HG03064 (cell line): ENCODE measurements at regions not wholly inside any gene's neighbourhood (a gene's known extent, or its start where the extent isn't known, plus 50 kb on each side); places are given as distances from the start of the nearest gene placed in this dataset.

Experiments
- ATAC-seq: cut with Tn5 transposase; IDR thresholded peaks from one replicate; pipeline ENCODE4 v1.9.1; 2021; ENCODE audit warnings: low read depth; ENCODE audit not compliant: unreplicated experiment

DNA sequence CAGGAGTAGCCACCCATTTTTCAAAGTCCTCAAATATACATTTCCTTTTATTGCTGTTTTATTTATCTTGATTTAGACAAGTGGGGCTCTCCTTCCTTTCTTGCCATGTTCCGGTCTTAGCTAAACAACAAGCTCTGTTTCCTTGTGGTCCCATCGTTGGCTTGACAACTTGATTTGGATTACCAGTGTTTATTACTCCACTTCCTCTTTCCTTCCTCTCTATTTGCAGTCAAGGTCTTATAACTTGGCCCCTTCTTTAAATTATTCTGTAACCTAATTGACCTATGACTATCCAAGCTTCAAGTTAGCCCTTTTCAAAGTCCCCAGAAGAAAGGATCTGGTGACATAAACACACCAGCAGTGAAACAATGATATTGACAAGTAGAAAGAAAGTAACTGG, 130.6 kb upstream of the STT3B start:
- ATAC-seq, result no peak

- ATAC-seq, result no peak
Measured at GRCh38 chr3:31403197-31403596, 129.5 kb upstream of the STT3B start.

DNA sequence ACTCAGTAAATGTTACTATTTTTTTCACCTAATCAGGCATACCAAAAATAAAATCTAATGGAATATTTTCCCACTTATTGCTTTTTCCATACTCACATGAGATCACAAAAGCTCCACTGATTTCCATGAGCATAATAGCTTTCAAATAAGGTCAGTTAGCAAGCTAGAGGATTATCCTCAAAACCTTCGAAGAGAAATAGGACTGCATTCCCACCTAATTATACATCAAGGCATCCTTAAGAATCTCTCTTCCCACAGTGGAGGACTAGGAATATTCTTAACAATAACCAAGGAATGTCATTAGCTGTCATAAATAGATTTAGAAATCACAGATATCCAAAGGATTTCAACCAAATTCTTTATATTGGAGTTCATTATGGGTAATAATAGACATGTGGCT, 127.9 kb upstream of the STT3B start:
- ATAC-seq, result no peak

- ATAC-seq, result no peak
Measured at GRCh38 chr3:31405515-31405914, 127.2 kb upstream of the STT3B start.

DNA sequence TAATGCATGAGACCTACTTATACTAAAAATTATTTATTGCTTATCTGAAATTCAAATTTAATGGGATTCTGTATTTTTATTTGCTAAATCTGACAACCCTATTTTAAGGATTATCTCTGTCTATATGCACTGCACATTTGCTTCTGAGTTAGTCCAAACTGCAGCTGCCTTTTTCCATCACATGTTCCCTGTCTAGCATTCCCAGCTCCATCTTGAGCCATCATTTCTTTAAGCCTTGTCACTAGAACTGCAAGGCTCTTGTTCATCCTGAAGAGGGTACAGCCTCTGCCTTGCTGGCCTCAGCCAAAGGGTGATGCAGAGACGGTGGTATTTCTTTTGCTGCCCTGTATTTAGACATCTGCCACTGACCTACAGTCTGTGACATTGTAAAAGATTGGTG, 125.8 kb upstream of the STT3B start:
- no peak for ATAC-seq

GRCh38 chr3:31407665-31408064, 125.1 kb upstream of the STT3B start:
- no peak for ATAC-seq

- no peak for ATAC-seq
Measured at GRCh38 chr3:31408720-31409119, 124.0 kb upstream of the STT3B start.

DNA sequence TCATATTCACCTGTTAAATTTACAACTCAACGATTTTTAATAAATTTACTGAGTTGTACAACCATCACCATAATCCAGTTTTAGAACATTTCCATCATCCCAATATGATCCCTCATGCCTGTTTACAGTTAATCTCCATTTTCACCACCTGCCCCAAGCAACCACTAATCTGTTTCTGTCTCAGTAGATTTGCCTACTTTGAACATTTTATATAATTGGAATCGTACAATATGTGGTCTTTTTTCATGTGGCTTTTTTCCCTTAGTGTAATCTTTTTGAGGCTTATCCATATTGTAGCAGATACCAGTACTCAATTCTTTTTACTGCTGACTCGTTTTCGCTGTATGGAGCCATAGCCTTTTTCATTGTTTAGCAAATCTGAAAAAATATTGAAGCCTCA, 123.3 kb upstream of the STT3B start:
- no peak for ATAC-seq

DNA sequence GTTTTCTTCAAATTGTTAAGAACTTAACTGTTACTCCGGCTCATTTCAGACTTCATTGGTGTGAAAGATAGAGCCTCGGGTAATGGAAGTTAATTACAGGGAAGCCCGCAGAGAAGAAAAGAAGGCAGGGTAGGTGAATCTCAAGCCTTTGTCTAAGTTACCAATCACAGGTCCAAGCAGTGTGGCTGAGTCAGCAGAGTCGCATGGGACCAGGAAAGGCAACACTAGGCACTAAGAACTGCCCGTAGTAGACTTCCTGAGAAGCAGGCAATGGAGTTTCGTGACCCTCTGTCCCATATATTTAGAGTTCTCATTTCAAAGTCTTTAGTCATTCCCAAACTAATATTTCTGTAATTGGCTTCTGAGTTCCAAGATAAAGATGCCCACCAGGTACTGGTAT, 122.9 kb upstream of the STT3B start:
- no peak for ATAC-seq

GRCh38 chr3:31410411-31410810, 122.3 kb upstream of the STT3B start:
- no peak for ATAC-seq

DNA sequence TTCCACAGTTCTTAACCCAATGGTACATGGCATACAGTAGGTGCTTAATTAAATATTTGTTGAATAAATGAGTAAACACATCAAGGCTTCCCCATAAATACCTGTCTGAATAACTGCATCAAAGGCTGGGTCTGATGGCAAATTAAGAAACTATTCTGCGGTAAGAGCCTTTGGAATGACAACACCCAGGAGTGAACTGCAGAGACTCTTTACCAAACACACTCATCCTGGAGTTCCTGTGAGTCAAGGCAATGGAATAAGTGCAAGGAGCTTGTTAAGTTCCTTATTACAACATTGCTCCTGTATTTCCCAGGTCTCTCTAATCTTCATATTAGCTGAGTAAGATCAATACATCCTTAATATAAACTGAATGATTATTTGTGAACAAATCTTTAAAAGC, 119.9 kb upstream of the STT3B start:
- no peak for ATAC-seq

- ATAC-seq, result no peak
Measured at GRCh38 chr3:31413515-31413914, 119.2 kb upstream of the STT3B start.

DNA sequence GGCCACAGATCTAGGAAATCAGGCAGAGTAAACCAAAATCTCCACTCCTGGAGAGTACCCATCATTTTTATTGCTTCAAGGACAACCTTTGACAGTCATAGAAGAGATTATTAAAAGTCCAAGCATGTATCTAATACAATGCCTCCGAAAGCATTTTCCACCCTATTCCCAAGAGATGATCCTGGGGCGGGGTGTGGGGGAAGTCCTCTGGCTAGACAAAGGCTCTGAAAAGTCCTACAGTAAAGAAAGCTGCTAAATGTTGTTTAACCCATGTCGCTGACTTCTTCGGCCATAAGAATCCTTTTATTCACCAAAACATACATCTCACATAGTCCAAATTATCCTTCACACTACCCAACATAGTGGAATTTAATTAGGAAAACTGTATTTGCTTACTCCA, 115.7 kb upstream of the STT3B start:
- ATAC-seq, result no peak

DNA sequence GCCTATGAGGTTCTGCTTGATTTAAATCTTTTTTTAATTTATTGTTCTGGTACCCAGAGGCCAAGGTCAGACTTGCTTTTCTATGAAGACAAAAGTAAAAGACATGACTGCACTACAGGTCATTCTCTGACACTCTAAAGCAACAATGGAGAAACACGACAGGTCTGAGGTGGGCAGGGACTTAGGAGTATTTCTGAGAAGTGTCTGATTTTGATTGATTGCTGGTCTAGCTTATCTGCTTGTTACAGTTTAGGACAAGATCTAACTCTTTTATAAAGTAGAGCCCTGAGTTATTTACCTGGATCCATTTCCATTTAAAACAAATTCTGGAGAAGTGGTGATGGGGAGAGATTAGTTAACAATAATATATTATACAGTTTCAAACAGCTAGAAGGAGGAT, 115.2 kb upstream of the STT3B start:
- no peak for ATAC-seq

DNA sequence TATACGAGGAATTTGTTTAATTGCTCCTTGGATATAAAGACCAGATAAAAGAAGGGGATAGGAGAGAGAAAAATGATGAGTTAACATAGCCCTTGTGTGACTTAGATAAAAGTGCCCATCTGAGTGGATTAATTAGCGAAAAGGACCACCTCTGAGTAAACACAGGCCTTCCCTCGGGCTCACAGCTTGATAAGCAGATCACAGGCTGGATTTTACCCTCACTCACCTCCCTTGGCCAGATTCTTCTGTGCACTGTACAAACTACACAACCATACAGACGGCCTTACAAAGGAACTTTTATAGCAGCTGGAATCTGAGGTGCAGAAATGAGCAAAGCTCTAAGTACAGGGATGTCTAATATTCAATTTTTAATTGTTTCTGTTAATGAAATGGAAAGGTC, 112.4 kb upstream of the STT3B start:
- no peak for ATAC-seq

DNA sequence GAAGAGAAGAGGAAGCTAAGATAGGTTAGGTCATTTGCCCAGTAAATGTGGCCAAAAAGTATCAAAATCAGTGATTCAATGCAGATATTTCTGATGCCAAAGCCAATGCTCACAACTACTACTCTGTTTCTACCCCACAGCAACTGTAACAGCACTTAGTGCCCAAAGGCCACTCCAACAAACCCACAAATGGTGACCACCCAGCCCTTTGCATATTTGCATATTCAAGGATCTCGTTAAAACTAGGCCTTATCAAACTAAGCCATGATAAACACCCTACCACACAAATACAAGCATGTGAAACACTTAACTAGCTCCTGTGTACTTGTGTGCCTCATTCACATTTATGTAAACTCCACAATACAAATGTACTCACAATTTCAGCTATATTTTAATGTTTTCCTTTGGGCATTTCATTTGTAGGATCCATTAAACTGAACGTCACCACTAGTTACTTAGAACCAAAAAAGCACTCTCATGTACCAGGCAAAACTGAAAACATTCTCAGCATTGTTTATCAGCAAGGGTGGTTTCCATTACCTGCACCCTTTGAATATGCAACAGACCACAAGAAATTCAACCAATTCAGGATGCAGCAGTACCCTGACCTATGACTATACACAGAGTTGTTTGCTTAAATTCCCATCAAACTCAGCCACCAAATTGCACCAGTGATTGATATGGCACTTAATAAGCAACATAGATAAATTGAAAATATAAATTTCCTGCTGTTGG, 111.2 kb upstream of the STT3B start:
- no peak for ATAC-seq

DNA sequence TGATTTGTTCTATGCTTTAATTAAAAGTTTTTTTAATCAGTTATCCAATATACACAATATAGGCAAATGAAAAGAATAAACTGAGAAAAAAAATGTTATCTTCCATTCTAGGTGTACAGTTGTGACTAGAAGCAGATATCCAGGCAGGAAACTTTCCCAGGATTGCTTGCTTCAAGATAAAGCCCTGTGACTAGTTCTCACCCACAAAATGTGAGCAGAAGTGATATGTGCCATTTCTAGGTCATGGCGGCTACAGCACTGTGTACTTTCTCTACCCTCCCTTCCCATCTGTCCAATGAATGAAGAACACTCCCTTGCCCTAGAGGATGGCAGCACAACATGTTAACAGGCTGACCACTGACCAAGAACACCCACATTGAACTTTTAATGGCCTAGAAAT, 110.5 kb upstream of the STT3B start:
- no peak for ATAC-seq

DNA sequence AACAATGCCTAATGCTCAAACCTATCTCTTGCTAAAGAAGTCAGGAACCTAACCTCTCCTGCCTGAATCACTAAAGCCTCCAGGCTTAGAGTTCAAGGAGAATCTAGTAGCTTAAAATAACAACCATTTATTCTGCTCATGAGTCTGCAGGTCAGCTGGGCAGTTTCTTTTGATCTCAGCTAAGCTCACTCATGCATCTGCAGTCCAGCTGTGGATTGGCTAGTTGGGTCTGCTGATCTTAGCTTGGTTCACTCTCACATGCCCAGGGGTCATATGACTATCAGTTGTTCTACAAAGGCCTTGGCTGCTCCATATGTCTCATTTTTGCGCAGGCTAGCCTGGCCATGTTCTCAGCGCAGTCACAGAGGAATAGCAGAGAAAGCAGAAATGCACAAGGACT, 109.2 kb upstream of the STT3B start:
- no peak for ATAC-seq

DNA sequence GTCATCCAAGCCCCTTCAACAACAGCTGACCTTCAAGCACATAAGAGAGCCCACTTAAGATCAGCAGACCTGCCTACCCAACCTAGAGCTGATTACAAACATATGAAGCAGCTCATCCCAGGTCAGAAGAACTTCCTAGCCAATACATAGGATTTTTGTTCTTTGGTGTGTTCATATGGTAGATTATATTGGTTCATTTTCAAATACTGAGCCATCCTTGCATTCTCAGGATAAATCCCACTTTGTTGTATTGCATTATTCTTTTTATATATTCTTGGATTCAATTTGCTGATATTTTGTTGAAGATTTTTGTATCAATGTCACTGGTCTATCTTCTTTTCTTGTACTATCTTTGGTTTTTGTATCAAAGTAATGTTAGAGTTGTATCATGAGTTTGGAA, 107.3 kb upstream of the STT3B start:
- no peak for ATAC-seq

DNA sequence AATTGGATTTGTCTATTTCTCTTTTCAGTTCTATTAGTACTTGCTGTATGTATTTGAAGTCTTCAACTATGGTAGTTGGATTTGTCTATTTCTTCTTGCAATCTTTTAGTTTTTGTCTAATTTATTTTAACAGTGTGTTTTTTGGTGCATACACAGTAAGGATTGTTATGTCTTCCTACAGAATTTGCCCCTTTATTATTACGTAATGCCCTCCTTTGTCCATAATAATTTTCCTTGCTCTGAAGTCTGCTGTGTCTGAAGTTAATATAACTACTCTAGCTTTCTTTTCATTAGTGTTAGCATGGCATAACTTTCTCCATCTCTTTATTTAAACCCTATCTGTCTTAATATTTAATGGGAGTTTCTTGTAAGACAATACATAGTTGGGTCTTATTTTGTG, 105.1 kb upstream of the STT3B start:
- no peak for ATAC-seq

GRCh38 chr3:31431321-31431720, 101.4 kb upstream of the STT3B start:
- ATAC-seq, result no peak

GRCh38 chr3:31432897-31433678, 99.6 kb upstream of the STT3B start:
- ATAC-seq, result no peak
